HG03432 (cell line): ENCODE measurements at regions not wholly inside any gene's neighbourhood (a gene's known extent, or its start where the extent isn't known, plus 50 kb on each side); places are given as distances from the start of the nearest gene placed in this dataset.
"Not testable (repeated sequence)": the region's sequence is repeated elsewhere in the genome, so short reads cannot be mapped to it uniquely, and the experiment has no call there.

Experiments
- ATAC-seq: cut with Tn5 transposase; IDR thresholded peaks from one replicate; pipeline ENCODE4 v1.9.1; 2021; ENCODE audit warnings: mild to moderate bottlenecking, moderate library complexity; ENCODE audit not compliant: unreplicated experiment

DNA sequence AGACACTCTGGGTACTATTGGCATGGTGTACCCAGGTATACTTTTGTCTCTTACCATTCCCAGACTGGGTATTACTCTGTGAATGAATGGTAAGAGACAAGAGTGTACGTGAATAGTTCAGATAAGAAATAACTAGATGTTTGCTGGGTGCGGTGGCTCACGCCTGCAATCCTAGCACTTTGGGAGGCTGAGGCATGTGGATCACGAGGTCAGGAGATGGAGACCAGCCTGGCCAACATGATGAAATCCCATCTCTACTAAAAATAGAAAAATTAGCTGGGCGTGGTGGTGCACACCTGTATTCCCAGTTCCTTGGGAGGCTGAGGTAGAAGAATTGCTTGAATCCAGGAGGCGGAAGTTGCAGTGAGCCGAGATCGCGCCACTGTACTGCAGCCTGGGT is 75.8 kb upstream of the VKORC1L1 start:
- not testable (repeated sequence) for ATAC-seq

DNA sequence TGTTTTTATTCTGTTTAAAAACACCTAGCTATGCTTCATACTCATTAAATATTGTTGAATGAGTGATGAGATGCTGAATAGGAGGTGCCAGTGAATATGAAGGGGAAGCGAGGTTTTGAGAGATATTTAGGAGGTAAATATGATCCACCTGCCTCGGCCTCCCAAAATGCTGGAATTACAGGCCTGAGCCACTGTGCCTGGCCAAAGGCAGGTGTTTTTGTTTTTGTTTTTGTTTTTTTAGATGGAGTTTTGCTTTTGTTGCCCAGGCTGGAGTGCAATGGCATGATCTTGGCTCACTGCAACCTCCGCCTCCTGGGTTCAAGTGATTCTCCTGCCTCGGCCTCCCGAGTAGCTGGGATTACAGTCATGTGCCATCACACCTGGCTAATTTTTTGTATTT is 75.3 kb upstream of the VKORC1L1 start:
- ATAC-seq = not testable (repeated sequence)

DNA sequence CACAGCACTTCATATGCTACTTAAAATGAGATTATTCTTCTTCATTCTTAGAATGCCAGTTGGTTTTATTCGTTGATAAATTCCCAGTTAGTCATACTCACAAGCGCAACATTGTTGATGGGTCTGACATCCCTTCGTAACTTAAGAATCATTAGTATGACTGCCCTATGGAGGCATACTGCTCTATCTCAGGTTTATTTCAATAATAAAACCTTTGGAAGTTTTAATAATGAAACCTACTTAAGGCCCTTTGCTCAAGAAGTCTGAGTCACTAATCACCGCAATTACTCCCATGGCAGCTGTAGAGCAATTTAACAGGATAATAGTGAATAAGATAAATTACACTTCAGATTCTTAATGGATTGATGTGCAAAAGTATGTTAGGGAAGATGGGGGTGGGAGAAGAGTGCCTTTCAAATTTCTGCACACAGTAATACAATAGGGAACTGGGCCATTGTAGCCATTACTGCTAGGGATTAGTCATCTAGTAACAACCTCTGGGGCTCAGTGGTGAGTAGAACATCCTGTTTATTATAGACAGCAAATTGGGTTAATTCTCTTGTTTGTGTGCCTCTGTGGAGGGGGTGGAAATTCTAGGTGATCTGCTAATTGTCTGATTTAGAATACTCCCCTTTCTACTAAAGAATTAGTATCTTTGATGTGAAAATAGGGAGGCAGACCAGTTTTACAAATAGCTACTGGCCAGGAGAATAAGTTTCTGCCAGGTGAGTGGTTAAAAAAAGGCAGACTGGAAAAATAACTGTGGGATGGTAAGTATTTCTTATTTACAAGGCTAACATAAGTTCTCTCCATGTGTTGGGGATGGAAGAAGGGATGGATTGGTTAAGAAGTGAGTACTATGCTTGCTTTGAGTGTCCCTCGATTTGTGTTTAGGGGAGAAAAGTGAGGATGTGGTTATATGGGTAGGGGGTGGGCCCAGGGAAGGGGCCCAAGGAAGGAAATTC is 74.5 kb upstream of the VKORC1L1 start:
- peak; percentile 99 for ATAC-seq

DNA sequence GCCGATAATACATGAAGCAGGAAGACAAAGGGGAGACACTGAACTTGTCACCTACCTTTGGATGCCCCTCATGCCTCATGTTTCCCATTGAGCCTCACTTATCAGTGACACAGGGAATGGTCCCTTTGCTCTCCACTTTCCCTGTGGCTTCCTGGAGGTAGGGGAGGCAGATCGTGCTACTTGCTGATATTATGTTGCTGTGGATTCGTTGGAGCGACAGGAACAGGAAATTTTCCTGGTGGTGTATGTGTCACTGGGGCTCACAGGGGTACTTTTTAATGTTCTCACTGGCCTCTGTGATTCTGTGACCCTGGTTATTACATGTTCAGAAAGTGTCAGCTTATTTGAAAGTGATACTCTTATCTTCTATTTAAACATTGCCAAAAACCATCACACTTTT is 72.7 kb upstream of the VKORC1L1 start:
- not testable (repeated sequence) for ATAC-seq

DNA sequence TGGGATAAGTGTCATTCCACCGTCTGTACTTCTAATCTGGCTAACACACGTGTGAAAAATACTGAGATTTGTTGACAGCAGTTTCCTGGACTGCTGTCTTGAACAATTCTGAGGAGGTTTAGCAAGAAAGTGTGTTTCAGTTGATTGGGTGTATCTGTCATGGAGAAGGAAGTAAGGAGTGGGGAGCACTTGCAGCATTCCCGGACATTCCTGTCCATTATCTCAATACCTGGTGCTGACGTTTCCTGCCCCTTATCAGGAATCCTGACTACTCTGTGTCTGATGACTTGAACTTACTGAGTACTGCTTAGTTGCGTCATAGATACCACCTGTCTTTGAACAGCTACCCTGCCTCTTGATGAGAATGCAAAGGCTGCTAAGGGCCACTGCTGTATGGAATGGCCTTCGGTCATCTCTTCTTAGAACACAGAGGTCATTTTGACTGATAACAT is 72.0 kb upstream of the VKORC1L1 start:
- ATAC-seq = no peak

DNA sequence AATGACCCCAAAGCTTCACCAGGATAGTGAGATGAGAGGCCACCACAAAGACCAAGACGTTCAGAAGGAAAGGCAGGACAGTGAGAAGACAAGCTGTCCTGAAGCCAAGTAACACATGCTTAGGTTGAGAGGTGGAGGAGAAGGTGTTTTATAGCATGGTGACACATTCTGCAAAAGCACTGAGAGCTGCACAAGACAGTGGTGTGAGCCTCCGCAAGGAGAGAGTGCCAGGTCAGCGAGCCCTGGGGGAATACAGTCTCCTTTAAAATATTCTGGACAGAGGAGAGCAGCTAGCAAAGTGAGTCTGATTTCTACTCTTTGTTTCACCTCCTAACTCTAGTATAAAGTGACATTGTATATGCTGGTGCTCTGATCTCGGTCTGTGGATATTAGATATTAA is 68.0 kb upstream of the VKORC1L1 start:
- ATAC-seq = no peak

DNA sequence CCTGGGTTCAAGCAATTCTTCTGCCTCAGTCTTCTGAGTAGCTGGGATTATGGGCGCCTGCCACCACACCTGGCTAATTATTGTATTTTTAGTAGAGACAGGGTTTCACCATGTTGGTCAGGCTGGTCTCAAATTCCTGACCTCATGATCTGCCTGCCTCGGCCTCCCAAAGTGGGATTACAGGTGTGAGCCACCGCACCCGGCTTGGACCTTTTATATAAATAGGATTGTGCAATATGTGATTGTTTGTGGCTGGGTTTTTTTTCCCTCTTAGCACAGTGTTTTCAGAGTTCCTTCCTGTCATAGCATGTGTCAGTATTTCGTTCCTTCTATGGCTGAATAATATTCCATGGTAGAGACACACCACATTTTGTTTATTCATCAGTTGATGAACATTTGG is 65.8 kb upstream of the VKORC1L1 start:
- not testable (repeated sequence) for ATAC-seq

DNA sequence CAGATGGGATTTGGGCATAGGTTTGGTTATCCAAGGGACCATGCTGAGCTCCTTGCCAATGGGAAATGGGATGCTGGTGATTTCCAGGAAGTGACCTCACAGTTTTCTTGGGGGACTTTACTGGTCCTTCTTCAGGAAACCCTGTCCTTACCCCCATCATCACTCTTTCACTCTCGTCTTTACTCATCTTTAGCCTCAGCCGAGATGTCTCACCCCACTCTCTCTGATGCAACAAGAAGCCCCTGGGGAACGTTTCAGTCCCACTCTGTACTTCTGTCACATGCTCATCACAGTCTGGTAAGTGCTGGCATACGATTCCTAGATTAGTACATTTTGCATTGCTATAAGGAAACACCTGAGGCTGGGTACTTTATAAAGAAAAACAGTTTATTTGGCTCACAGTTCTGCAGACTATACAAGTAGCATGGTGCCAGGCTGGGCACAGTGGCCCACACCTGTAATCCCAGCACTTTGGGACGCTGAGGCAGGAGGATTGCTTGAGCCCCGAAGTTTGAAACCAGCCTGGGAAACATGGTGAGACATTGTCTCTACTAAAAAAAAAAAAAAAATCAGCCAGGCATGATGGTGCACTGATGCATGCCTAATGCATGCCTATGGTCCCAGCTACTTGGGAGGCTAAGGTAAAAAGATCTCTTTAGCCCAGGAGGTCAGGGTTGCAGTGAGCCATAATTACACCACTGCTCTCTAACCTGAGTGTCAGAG is 63.5 kb upstream of the VKORC1L1 start:
- peak; percentile 96 for ATAC-seq

DNA sequence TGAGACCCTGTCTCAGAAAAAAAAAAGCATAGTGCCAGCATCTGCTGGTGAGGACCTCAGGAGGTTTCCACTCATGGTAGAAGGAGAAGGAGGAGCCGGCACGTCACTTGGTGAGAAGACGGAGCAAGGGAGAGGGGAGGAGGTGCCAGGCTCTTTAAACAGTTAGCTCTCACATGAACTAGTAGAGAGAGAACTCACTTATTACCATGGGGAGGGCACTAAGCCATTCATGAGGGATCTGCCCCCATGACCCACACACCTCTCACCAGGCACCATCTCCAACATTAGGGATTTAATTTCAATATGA is 62.9 kb upstream of the VKORC1L1 start:
- peak; percentile 56 for ATAC-seq

DNA sequence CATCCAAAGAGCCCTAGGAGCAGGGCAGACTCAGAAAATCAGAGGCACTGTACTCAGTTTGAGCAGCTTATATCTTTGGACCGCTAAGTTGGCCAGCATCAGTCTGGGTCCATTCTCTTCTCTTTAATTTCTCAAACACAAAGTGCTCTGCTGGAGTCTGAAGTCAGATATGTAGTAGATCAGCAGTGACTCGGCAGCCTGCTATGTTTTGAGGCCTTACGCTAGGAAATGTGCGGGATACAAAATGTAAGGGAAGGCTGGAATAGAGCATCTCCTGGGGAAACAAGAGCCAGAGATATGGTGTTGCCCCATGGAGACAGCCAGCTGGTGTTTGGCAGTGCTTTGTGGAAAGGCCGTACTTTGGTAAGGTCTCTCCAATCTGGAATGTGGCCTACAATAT is 60.6 kb upstream of the VKORC1L1 start:
- no peak for ATAC-seq

DNA sequence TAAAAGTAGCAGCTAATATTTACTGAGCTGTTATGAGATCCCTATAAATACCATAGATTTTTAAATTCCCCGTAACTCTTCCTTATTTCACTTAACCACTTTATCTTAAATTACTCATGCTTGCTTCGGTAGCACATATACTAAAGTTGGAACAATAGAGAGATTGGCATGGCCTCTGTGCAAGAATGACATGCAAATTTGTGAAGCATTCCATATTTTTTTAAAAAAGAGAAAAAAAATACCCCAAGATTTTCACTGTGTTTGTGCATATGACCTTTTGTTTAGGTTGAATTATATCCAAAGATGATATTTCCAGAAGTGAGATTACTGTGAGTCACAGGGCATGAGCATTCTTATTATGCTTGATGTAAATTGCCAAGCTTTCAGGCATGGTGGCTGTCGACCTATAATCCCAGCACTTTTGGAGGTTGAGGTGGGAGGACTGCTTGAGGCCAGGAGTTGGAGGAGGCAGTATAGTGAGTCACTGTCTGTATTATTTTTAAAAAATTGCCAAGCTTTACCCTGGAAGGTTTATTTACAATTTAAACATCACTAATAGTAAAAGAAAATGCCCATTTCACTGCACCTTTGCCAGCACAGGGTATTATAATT is 58.2 kb upstream of the VKORC1L1 start:
- not testable (repeated sequence) for ATAC-seq

DNA sequence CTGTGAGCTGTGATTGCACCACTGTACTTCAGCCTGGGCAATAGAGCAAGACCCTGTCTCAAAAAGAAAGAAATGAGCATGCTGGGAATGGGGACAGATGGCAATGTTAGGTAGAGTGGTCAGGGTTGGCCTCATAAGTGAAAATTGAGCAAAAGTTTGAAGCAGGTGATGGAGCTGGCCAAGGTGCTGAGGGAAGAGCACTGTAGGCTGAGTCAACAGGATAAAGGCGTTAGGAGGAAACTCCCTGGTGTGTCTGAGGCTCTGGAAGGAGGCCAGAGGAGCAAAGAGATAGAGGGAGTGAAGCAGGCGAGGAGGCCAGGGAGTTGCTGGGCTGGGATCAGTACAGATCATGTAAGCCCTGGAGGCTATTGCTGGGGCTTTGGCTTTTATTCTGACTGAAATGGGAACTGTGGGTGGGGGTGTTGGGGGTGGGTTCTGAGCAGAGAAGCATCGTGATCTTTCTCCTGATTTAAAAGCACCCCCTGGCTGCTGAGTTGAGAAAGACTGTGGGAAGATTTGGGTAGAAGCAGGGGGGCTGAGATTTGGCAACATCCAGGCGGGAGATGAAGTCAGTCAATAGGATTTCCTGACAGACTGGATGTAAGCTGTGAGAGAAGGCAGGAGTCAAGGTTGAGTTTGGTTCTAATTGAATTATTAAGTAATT is 52.5 kb upstream of the VKORC1L1 start:
- no peak for ATAC-seq
